ENCODE measurements at regions not wholly inside any gene's neighbourhood (a gene's known extent, or its start where the extent isn't known, plus 50 kb on each side); places are given as distances from the start of the nearest gene placed in this dataset.
A peak's percentile ranks its signal among the peaks of the same experiment; 100 is the strongest.
"Not testable (repeated sequence)": the region's sequence is repeated elsewhere in the genome, so short reads cannot be mapped to it uniquely, and the experiment has no call there.

DNA sequence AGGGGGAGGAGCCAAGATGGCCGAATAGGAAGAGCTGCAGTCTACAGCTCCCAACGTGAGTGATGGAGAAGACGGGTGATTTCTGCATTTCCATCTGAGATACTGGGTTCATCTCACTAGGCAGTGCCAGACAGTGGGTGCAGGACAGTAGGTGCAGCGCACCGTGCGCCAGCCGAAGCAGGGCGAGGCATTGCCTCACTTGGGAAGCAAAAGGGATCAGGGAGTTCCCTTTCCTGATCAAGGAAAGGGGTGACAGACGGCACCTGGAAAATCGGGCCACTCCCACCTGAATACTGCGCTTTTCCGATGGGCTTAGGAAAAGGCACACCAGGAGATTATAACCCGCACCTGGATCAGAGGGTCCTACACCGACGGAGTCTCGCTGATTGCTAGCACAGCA is 121.1 kb upstream of the SESTD1 start:
- not testable (repeated sequence) for DNase-seq (ENCODE audit: extremely low read depth in 1 of 11, low read depth in 9 of 11, low spot score in 4 of 11)

- no peak for DNase-seq (ENCODE audit: extremely low read depth in 1 of 11, low read depth in 9 of 11, low spot score in 4 of 11)
These were observed 119.3 kb upstream of the SESTD1 start for GRCh38 chr2:179383975-179384374.

GRCh38 chr2:179377296-179377695 is 112.7 kb upstream of the SESTD1 start:
- DNase-seq (ENCODE audit: extremely low read depth in 1 of 11, low read depth in 9 of 11, low spot score in 4 of 11) = no peak

DNA sequence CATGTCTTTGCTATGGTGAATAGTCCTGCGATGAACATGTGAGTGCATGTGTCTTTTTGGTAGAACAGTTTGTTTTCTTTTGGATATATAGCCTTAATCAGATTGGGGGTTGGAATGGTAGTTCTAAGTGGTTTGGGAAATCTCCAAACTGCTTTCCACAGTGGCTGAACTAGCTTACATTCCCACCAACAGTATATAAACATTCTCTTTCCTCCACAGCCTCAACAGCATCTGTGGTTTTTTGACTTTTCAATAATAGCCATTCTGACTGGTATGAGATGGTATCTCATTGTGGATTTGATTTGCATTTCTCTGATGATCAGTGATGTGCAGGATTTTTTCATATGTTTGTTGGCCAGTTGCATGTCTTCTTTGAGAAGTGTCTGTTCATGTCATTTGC is 112.2 kb upstream of the SESTD1 start:
- no peak for DNase-seq (ENCODE audit: extremely low read depth in 1 of 11, low read depth in 9 of 11, low spot score in 4 of 11)

- DNase-seq (ENCODE audit: extremely low read depth in 1 of 11, low read depth in 9 of 11, low spot score in 4 of 11) = peak in 1 of 11 donors; percentile 6
These were observed 109.2 kb upstream of the SESTD1 start for GRCh38 chr2:179373816-179374215.

GRCh38 chr2:179365561-179365960 is 100.9 kb upstream of the SESTD1 start:
- DNase-seq (ENCODE audit: extremely low read depth in 1 of 11, low read depth in 9 of 11, low spot score in 4 of 11) = not testable (repeated sequence)

DNA sequence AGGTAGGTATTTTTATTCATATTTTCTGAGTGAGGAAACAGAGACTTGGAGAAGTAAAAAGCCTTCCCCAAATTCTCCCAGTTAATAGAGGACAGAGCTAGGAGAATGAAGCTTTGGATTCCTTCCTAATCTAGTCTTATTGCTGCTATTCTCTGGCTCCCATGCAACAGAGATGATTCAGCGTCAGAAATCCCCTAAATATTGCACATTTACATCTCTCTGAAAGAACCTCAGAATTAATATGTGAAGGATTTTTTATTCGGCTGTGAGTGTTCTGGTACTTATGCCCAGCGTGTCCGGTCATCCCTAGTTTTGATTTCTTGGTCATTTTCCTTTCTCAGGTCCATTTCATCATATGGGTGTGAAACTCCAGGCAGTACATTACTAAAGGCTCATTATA is 91.2 kb upstream of the SESTD1 start:
- DNase-seq (ENCODE audit: extremely low read depth in 1 of 11, low read depth in 9 of 11, low spot score in 4 of 11) = no peak

DNA sequence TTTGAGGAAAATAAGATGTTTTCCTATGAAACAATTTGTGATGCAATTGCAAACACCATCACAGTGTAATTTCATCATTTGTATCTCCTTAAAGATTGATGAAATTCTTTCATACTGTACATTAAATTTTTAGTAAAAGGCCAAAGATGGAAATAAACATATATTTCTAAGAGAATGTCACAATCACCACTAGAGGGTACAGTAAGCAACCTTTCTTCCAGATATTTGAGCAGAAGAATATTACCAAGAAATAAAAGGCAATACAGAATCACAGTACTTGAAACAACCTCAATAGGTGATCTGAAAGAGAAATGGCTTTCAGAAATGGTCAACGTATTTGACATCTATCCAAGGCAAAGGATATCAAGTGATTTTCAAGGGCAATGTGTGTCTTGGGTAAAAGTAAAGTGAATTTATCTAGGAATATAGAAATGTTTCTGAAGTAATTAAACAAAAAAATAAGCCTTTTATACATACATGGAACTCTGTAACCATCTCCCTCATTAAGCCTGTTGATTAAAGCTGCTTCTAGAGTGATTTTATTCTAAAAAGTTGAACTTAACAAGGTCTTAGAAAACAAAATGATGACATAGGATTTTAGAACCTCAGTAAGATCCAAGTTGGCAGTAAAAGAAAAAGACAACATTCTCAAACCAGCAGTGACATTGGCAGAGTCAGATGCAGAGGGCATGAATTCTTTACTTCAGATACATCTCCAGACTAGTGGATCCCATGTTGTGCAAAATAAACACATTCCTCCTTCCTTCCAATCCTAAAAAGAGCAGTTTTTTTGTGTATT is 90.3 kb upstream of the SESTD1 start:
- DNase-seq (ENCODE audit: extremely low read depth in 1 of 11, low read depth in 9 of 11, low spot score in 4 of 11) = no peak

DNA sequence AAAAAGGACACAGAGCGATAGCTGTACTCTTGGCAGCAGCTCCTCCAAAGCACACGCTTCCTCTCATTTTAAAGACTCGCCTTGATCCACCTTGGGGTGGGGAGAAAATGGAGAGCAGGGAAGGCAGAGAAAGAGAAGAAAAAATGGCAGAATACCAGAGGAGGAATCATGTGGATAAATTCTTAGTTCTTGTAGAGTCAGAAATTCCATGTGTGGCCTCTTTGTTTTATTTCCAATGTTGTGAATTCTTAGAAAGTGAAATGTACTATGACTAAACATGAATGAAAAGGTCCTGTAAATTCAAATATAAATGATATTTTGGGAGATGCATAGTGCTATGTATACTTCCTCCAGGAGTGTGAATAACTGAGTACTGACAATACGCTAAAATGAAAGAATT is 89.7 kb upstream of the SESTD1 start:
- no peak for DNase-seq (ENCODE audit: extremely low read depth in 1 of 11, low read depth in 9 of 11, low spot score in 4 of 11)

DNA sequence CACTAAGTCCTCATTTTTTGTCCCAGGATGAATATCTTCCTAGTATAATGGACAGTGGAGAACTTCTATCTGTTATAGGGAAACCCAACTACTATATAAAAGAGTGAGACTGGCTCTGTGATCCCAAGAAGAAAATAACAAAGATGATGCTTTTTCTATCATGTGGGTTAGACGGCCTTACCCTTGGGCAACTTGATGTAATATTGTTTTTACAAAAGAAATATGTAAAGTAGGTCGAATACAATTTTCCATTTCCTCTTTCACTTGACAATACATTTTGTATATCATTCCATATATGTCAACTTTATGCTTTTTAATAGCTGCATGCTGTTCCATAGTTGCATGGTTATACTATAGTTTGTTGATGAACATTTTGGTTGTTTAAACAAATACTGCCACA is 87.5 kb upstream of the SESTD1 start:
- DNase-seq (ENCODE audit: extremely low read depth in 1 of 11, low read depth in 9 of 11, low spot score in 4 of 11) = no peak

DNA sequence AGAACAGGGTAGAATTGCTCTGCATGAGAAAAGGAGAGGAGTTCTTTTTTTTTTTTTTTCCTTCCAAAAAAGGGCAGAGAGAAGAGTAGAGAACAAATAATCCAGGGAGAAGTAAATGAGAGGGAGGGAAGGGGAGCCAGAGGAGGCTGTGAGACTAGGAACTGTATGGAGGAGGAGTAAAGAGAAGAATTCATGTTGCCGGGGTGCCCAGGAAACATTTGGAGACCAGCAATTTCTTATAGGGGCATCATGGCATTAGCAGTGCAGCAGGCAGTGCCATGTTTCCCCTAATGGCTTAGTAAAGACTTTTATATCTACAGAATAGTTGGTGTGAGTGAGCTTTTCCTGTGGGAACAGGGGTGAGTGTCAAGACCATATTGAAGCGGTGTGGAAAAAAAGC is 86.4 kb upstream of the SESTD1 start:
- DNase-seq (ENCODE audit: extremely low read depth in 1 of 11, low read depth in 9 of 11, low spot score in 4 of 11) = no peak

DNA sequence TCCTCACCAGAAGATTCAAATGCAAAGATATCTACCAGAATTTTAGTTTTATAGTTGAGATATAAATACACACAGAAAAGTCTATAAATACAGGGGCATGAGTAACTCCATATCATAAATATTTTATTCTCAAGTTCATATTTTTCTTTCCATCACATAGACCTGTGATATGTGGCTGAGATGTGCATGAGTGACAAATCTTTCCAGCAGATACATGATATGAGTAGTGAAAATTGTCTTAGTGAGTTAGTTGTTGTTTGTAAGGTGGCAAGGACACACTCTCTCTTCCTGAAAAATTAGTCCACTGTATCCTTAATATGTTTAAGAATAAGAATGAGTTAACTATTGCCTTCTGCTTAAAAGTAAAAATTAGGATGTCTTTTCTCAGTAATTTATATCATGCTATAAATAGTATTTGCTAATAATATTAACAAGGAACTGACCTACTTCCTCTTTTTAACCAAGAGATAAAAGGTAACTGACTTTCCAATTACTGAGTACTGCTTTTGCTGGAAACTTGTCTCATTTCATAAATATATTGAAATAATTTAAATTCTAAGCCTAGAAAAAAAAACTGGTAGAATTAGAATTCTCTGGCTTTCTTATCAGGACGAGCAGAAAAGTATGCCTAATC is 85.2 kb upstream of the SESTD1 start:
- DNase-seq (ENCODE audit: extremely low read depth in 1 of 11, low read depth in 9 of 11, low spot score in 4 of 11) = no peak

- no peak for DNase-seq (ENCODE audit: extremely low read depth in 1 of 11, low read depth in 9 of 11, low spot score in 4 of 11)
These were observed 84.3 kb upstream of the SESTD1 start for GRCh38 chr2:179348906-179349305.

DNA sequence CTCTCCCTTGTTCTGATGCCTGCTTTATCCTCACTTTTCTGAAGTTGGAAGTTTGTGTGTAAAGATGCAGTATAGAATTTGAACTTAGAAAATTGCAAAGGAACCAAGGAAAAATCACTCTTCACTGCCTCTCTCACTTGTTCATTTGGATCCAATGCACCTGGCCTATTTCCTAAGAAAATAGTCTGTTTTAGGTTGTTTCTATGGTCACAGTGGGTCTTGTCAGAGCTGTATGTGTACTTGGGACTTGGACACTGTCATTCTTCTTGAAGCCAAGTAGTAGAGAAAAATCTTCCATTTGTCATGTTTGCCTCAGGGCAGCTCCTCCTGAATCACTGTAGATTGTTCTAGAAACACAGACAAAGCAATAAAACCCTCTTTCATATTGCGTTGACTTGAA is 80.3 kb upstream of the SESTD1 start:
- DNase-seq (ENCODE audit: extremely low read depth in 1 of 11, low read depth in 9 of 11, low spot score in 4 of 11) = no peak

- no peak for DNase-seq (ENCODE audit: extremely low read depth in 1 of 11, low read depth in 9 of 11, low spot score in 4 of 11)
These were observed 79.8 kb upstream of the SESTD1 start for GRCh38 chr2:179344280-179344964.

DNA sequence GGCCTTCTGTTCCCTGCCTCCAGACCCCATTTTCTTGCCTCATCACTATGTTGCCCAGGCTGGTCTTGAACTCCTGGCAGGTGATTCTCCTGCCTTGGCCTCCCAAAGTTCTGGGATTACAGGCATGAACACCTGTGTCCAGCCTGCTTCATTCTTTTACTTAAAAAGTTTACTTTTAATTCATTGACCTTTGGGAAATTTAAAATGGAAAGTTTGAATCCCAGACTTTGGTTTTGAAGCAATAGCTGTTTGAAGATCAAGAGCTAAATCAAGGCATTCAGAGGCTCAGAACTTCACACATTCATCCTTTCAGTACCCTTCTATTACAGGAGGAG is 79.3 kb upstream of the SESTD1 start:
- no peak for DNase-seq (ENCODE audit: extremely low read depth in 1 of 11, low read depth in 9 of 11, low spot score in 4 of 11)

- no peak for DNase-seq (ENCODE audit: extremely low read depth in 1 of 11, low read depth in 9 of 11, low spot score in 4 of 11)
These were observed 76.7 kb upstream of the SESTD1 start for GRCh38 chr2:179341152-179341866.

DNA sequence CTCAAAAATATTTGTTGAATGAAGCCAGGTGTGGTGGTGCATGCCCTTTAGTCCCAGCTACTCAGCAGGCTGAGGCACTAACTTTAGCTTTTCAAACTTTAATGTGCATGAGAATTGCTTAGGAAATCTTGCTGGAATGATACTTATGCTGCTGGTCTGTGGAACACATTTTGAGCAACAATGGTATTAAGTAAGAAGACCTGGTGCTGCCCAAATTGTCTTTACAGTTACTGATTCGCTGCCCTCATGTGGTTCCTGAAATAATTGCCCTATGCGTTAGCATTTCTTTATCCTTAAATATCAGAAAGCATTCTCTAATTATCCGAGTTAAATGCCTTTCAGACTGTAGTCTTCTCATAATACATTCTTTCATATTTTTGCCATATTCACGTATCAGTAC is 76.0 kb upstream of the SESTD1 start:
- no peak for DNase-seq (ENCODE audit: extremely low read depth in 1 of 11, low read depth in 9 of 11, low spot score in 4 of 11)

DNA sequence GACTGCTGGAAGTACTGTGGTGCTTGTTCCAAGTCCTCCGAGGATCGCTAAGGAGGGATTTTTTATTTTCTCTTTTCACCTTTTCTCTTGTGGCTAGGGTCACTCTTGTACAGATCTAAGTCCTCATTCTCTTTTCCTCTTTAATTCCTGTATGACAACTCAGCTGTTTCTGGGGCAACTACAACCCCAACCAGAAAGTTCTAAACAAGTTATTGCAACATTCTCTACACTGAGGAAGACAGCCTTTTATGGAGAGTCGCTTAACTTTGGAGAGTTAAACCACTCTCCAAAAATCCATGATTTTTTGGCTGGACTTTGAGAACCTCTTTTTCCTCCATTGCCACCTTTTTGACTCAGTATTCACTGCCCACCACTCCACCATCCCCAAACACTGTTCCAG is 74.0 kb upstream of the SESTD1 start:
- DNase-seq (ENCODE audit: extremely low read depth in 1 of 11, low read depth in 9 of 11, low spot score in 4 of 11) = no peak

Data from renal cortex interstitium (tissue), 11 donors.